Right cardiac atrium (tissue), 5 donors: ENCODE measurements at regions not wholly inside any gene's neighbourhood (a gene's known extent, or its start where the extent isn't known, plus 50 kb on each side); places are given as distances from the start of the nearest gene placed in this dataset.
"Not testable (repeated sequence)": the region's sequence is repeated elsewhere in the genome, so short reads cannot be mapped to it uniquely, and the experiment has no call there.

ENCODE experiments used
- ATAC-seq, 2 donors: fragments of 200-7000 bp; cut with Tn5 transposase; one replicate each; pipeline versions ENCODE4 v1.8.0 to v1.9.1; 2020; ENCODE audit warnings: moderate library complexity in 2 of 2, mild to moderate bottlenecking in 1 of 2
- DNase-seq, 3 donors: peaks; one replicate each; pipeline ENCODE4 v3.0.0-alpha.2; 2020
- H3K27ac ChIP-seq: one replicate; pipeline ENCODE4 v1.5.1; 2013; ENCODE audit warnings: mild to moderate bottlenecking, low read length, control low read depth, moderate library complexity
- H3K27me3 ChIP-seq: one replicate; pipeline ENCODE4 v1.6.1; 2013; ENCODE audit not compliant: control insufficient read depth, insufficient read depth
- H3K4me1 ChIP-seq: one replicate; pipeline ENCODE4 v1.6.1; 2013; ENCODE audit warnings: low read length; ENCODE audit not compliant: control insufficient read depth, insufficient read depth
- H3K4me3 ChIP-seq: one replicate; pipeline ENCODE4 v1.5.1; 2013; ENCODE audit warnings: low read length, control low read depth
- H3K9me3 ChIP-seq: one replicate; pipeline ENCODE4 v1.6.1; 2013; ENCODE audit warnings: low read length; ENCODE audit not compliant: control insufficient read depth
- WGBS: extraction: QIAGEN DNeasy Blood & Tissue Kit; methylation state at CpG from one replicate; pipeline ENCODE4 v1.1.7; 2013; 5-methylcytosine and 5-hydroxymethylcytosine counted together
- intact Hi-C, 4 donors: fragments of 100-400 bp; cut with DNase I; formaldehyde crosslinking; loops; one replicate each; pipeline versions ENCODE4 v1.11.0 to v1.14.0; 2022 to 2023
- donor health status: healthy with polysubstance abuse.
- donor health status: DM: no; HTN: yes; CAD: no.
- donor health status: DM: no; HTN: no; CAD: no.
- donor health status: DM: no; HTN: yes; CAD: no; lungs with severe emphysema.
- donor health status: DM: yes; HTN: yes; CAD: no.

DNA sequence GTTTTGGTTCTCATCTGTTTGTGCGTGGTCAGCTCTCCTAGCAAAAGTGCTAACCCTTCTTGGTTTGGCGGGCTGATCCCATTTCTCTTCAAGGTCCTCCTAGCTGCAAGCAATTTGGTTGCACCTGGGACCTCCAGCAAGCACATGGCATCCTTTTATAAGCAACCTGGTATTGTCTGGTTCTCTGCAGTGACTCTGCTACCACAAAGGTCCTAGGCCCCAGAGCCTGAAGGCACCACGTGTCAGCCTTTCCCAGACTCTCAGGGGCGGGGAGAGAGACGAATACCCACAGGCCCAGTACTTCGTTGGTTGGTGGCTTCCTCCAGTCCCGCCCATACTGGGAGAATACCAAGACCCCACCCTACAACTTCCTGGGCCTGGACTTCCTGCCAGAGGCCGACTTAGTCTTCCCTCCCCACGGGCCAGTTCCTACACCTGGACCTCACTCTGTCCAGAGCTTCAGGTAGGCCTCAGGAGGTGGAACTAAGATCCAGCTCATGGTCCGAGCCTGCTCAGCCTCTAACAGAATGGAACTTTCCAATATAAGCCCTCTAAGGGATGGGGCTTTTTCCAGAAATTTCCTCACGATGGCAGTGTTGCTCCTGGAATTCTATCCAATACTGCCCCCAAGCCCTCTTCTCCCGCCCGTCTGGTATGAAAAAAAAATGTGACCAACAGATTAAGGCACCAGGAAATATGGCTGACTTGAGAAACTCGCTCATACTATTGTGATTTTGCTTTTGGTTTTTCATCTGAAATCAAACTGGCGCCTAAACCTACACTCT, 192.5 kb upstream of the STK26 start:
- Histone ChIP-seq H3K4me3 (peak overlapping the region; percentile 17), H3K27me3 (no peaks in the 10 kb centered on the region), H3K4me1 (no peaks in the 10 kb centered on the region), H3K9me3 (no peaks in the 10 kb centered on the region), H3K27ac (peak overlapping the region; percentile 38)
- WGBS, result 27% methylated on average over 15 of the region's 15 CpGs
- peak; percentile 72 to 85 (median 72) for DNase-seq
- ATAC-seq, result peak; percentile 93 to 98
- intact Hi-C loops, result no loop called here

- Histone ChIP-seq H3K9me3 (no peaks in the 10 kb centered on the region), H3K4me3 (no peak overlapping the region), H3K4me1 (no peaks in the 10 kb centered on the region), H3K27ac (peak overlapping the region; percentile 82), H3K27me3 (no peaks in the 10 kb centered on the region)
- ATAC-seq (peak in 1 of 2 donors; percentile 16), DNase-seq (no peak)
- 64% methylated on average over 2 of the region's 2 CpGs for WGBS
- intact Hi-C loops, result no loop called here
Measured at GRCh38 chrX:131831185-131831520, 191.9 kb upstream of the STK26 start.

GRCh38 chrX:131836161-131836560, 186.9 kb upstream of the STK26 start:
- DNase-seq (no peak), ATAC-seq (no peak)
- Histone ChIP-seq H3K27me3 (no peaks in the 10 kb centered on the region), H3K4me3 (no peak overlapping the region), H3K27ac (no peak overlapping the region), H3K4me1 (no peaks in the 10 kb centered on the region), H3K9me3 (no peaks in the 10 kb centered on the region)
- intact Hi-C loops, result no loop called here
- 70% methylated on average over 3 of the region's 3 CpGs for WGBS

GRCh38 chrX:131837325-131837724, 185.8 kb upstream of the STK26 start:
- no peak for ATAC-seq
- intact Hi-C loops, result no loop called here
- H3K27ac ChIP-seq, result no peak overlapping the region

DNA sequence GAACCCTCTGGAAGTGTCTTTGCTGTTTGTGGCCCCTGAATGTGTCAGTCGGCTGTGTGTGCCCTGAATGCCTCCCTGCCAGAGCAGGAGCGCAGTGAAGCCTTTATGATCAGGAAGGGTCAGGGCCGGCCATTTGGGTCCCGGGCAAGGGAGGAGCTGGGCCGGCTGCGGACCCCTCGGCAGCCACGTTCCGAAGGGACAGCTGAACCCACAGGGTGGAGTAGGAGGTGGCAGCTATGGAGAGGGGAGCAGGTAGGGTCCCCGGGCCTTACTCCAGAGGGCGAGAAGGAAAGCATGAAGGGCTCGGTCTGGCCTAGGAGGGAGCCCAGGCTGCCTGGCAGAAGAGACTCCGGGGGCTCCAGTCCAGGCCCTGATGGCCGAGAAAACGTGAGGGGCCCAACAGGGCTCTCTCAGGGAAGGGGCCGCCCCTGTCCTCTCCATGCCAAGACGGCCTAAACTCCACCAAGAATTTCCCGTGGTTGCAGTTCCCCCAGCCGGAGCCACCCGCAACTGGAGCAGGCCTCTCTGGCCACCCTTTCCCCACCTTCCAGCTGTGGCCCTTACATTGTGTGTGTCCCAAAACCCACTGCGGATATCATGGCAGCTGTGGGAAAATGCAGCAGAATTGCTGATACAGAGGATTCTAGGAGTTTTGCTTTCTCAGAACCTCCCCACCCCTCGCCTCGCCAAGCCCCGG, 182.2 kb upstream of the STK26 start:
- intact Hi-C loops, result loop anchor here in 2 of 4 donors (5.0 to 10.0 kb wide), 2 partner anchors 234 to 796 kb away; no protein-coding TSS in a partner anchor
- DNase-seq (no peak), ATAC-seq (peak in 1 of 2 donors; percentile 35)
- H3K4me3 ChIP-seq, result no peak overlapping the region
- no peak overlapping the region for H3K27ac ChIP-seq
- H3K4me1 ChIP-seq, result no peaks in the 10 kb centered on the region
- no peaks in the 10 kb centered on the region for H3K9me3 ChIP-seq
- no peaks in the 10 kb centered on the region for H3K27me3 ChIP-seq
- WGBS, result 59% methylated on average over 21 of the region's 24 CpGs

More at GRCh38 chrX:131837325-131837724, 185.8 kb upstream of the STK26 start:
- Histone ChIP-seq H3K9me3 (no peaks in the 10 kb centered on the region), H3K4me1 (no peaks in the 10 kb centered on the region), H3K27me3 (no peaks in the 10 kb centered on the region), H3K4me3 (no peak overlapping the region)
- DNase-seq, result no peak

GRCh38 chrX:131841496-131842437, 181.3 kb upstream of the STK26 start:
- Histone ChIP-seq H3K4me1 (no peaks in the 10 kb centered on the region), H3K27ac (no peak overlapping the region), H3K27me3 (no peaks in the 10 kb centered on the region), H3K4me3 (no peak overlapping the region), H3K9me3 (no peaks in the 10 kb centered on the region)
- DNase-seq (peak in 1 of 3 donors; percentile 40), ATAC-seq (peak in 1 of 2 donors; percentile 83)
- 46% methylated on average over 28 of the region's 31 CpGs for WGBS
- intact Hi-C loops, result loop anchor here in 2 of 4 donors (5.0 to 10.0 kb wide), 2 partner anchors 233 to 796 kb away; no protein-coding TSS in a partner anchor

- Histone ChIP-seq H3K9me3 (no peaks in the 10 kb centered on the region), H3K4me3 (no peak overlapping the region), H3K27ac (no peak overlapping the region), H3K27me3 (no peaks in the 10 kb centered on the region), H3K4me1 (no peaks in the 10 kb centered on the region)
- ATAC-seq (no peak), DNase-seq (no peak)
- intact Hi-C loops, result loop anchor here in 2 of 4 donors (5.0 to 10.0 kb wide), 2 partner anchors 231 to 793 kb away; no protein-coding TSS in a partner anchor
Measured at GRCh38 chrX:131843987-131844386, 179.1 kb upstream of the STK26 start.

- Histone ChIP-seq H3K27me3 (no peaks in the 10 kb centered on the region), H3K27ac (no peak overlapping the region), H3K4me1 (no peaks in the 10 kb centered on the region), H3K9me3 (no peaks in the 10 kb centered on the region), H3K4me3 (no peak overlapping the region)
- DNase-seq, result no peak
- intact Hi-C loops, result loop anchor here in 1 of 4 donors (10.0 kb wide), 1 partner anchor 230 kb away; no protein-coding TSS in a partner anchor
- WGBS, result 57% methylated on average over 2 of the region's 2 CpGs
- ATAC-seq, result peak in 1 of 2 donors; percentile 81
Measured at GRCh38 chrX:131845201-131845600, 177.9 kb upstream of the STK26 start.

DNA sequence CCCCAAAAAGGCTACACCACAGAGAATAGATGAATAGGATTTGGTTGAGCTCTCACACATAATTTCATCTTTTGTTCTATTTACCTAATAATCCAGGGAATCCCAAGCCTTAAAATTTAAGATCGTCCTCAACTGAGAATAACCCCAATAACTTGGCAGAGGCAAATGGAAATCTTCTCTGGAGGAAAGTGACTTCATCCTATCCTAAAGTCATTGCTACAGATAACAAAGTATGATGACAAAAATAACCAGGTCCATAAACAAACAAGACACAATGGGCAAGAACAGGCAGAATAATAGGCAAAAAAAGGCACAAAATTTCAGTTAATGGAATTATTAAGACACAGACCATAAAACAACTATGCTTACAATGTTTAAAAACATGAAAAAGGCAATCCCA, 177.3 kb upstream of the STK26 start:
- Histone ChIP-seq H3K27me3 (no peaks in the 10 kb centered on the region), H3K9me3 (no peaks in the 10 kb centered on the region), H3K4me1 (no peaks in the 10 kb centered on the region), H3K27ac (no peak overlapping the region), H3K4me3 (no peak overlapping the region)
- intact Hi-C loops, result loop anchor here in 1 of 4 donors (10.0 kb wide), 1 partner anchor 229 kb away; no protein-coding TSS in a partner anchor
- ATAC-seq, result peak in 1 of 2 donors; percentile 55
- WGBS, result 14% methylated on average over 1 of the region's 1 CpG
- no peak for DNase-seq

GRCh38 chrX:131850964-131851363, 172.1 kb upstream of the STK26 start:
- WGBS, result 76% methylated on average over 10 of the region's 10 CpGs
- intact Hi-C loops, H3K4me3 ChIP-seq, H3K4me1 ChIP-seq, H3K9me3 ChIP-seq, H3K27ac ChIP-seq, ATAC-seq, H3K27me3 ChIP-seq, DNase-seq: not testable (repeated sequence)
